Skeletal muscle satellite cell (primary cell): ENCODE measurements at regions not wholly inside any gene's neighbourhood (a gene's known extent, or its start where the extent isn't known, plus 50 kb on each side); places are given as distances from the start of the nearest gene placed in this dataset.
"Not testable (repeated sequence)": the region's sequence is repeated elsewhere in the genome, so short reads cannot be mapped to it uniquely, and the experiment has no call there.

Experiments used
- H3K27me3 ChIP-seq: 2 replicates; pipeline ENCODE4 v1.7.0; 2013; ENCODE audit warnings: low read length; ENCODE audit not compliant: control insufficient read depth, insufficient read depth
- H3K36me3 ChIP-seq: 2 replicates; pipeline ENCODE4 v1.7.0; 2013; ENCODE audit warnings: mild to moderate bottlenecking, control low read depth, low read length; ENCODE audit not compliant: insufficient read depth
- H3K4me1 ChIP-seq: 2 replicates; pipeline ENCODE4 v1.7.0; 2013; ENCODE audit warnings: low read length; ENCODE audit not compliant: control insufficient read depth, insufficient read depth
- H3K4me2 ChIP-seq: 2 replicates; pipeline ENCODE4 v1.7.0; 2013; ENCODE audit warnings: mild to moderate bottlenecking, low read length
- H3K4me3 ChIP-seq: 2 replicates; pipeline ENCODE4 v1.7.0; 2013; ENCODE audit warnings: low read length
- H3K9ac ChIP-seq: 2 replicates; pipeline ENCODE4 v1.7.0; 2013; ENCODE audit warnings: mild to moderate bottlenecking, low read depth, low read length, moderate library complexity
- H3K9me3 ChIP-seq: replicated peaks from 2 replicates; pipeline ENCODE4 v1.7.0; 2013; ENCODE audit warnings: mild to moderate bottlenecking, control low read depth, low read length

DNA sequence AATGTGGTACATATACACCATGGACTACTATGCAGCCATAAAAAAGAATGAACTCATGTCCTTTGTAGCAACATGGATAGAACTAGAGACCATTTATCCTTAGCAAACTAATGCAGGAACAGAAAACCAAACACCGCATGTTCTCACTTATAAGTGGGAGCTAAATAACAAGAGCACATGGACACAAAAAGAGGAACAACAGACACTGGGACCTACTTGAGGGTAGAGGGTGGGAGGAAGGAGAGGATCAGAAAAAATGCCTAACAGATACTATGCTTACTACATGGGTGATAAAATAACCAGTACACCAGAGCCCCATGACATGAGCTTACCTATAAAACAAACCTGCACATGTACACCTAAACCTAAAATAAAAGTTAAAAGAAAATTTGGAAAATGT, 82.0 kb upstream of the ADRB2 start:
- H3K9me3 ChIP-seq, H3K27me3 ChIP-seq, H3K9ac ChIP-seq, H3K36me3 ChIP-seq, H3K4me2 ChIP-seq, H3K4me1 ChIP-seq, H3K4me3 ChIP-seq: not testable (repeated sequence)

GRCh38 chr5:148746826-148747535, 79.4 kb upstream of the ADRB2 start:
- H3K9me3 ChIP-seq: no peaks in the 10 kb centered on the region
- no peaks in the 10 kb centered on the region for H3K36me3 ChIP-seq
- no peaks in the 10 kb centered on the region for H3K27me3 ChIP-seq
- no peak overlapping the region for H3K4me2 ChIP-seq
- no peak overlapping the region for H3K4me3 ChIP-seq
- no peak overlapping the region for H3K9ac ChIP-seq
- no peaks in the 10 kb centered on the region for H3K4me1 ChIP-seq

- no peaks in the 10 kb centered on the region for H3K27me3 ChIP-seq
- no peaks in the 10 kb centered on the region for H3K9me3 ChIP-seq
- no peak overlapping the region for H3K9ac ChIP-seq
- no peak overlapping the region for H3K4me3 ChIP-seq
- no peak overlapping the region for H3K4me2 ChIP-seq
- H3K36me3 ChIP-seq: no peaks in the 10 kb centered on the region
- no peaks in the 10 kb centered on the region for H3K4me1 ChIP-seq
Measured at GRCh38 chr5:148747536-148747906, 78.9 kb upstream of the ADRB2 start.

DNA sequence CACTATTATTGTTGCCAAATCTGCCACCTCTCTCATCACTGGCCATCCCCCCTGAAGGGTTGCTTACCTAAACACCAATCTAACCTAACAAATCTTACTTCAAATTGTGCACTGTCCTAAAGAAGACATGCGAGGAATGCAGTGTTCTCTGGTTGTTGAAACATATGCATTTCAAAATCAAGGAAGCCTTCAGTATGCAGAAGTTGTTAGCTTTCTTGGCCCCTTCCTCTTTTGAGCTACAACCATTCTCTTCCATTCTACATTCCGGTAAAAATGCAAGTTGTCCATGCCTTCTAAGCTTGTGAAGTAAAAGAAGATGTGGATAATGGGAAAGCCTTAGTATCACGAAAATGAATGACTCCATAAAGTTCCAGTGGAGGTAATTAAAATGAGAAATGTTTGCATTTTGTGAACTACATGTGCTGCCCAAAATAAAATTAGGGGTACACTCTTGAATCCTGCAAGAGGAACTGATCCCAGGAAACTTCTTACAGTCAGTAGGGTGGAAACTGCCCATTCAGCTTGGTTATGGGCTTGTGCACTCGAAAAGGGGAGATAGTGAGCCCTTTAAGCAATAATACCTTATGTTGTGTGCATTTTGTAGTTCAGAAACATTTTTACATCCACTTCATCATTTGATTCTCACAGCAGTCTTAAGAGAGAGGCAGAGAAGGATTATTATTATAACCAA, 77.6 kb upstream of the ADRB2 start:
- H3K4me3 ChIP-seq: no peak overlapping the region

DNA sequence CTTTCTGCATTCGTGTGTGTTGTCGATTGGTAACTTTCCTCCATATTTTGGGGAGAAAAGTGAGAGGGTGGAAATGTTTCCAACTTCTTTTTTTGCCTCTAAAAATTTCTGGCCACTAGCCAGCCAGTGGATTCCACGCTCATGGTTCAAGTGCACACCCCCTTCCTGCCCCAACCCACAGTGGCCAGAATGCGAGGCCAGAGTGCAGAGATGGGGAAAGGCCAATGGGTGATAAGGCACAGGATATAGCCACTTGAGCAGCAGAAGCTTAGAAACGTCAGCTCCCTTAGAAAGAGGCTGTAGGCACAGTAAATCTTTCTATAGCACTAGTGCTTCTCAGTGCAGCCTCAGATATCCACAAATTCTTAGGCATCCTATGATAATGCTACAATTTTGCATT, 75.8 kb upstream of the ADRB2 start:
- Histone ChIP-seq H3K4me1 (no peaks in the 10 kb centered on the region), H3K27me3 (no peaks in the 10 kb centered on the region), H3K9me3 (no peaks in the 10 kb centered on the region), H3K36me3 (no peaks in the 10 kb centered on the region), H3K4me2 (no peak overlapping the region), H3K4me3 (no peak overlapping the region), H3K9ac (no peak overlapping the region)

More for the DNA sequence above, 77.6 kb upstream of the ADRB2 start:
- Histone ChIP-seq H3K9me3 (no peaks in the 10 kb centered on the region), H3K4me2 (no peak overlapping the region), H3K4me1 (no peaks in the 10 kb centered on the region), H3K36me3 (no peaks in the 10 kb centered on the region), H3K9ac (no peak overlapping the region), H3K27me3 (no peaks in the 10 kb centered on the region)

DNA sequence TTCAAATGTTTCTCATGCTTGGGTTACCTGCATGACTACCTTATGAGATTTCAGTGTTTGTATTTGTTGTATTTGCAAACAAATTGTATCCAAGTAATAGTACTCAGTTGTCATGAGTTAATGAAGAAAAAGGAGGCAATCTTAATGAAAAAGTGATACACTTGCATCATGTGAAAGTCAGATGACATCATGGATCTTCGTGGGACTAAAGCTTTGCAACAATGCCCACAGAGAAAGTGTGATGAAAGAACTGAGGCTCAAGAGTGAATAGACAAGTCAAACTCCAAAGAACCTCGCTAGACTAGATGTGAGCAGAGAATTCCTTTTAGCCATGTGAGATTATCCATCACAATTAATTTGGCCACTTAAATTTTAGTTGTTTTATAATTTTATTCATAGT, 75.4 kb upstream of the ADRB2 start:
- H3K9ac ChIP-seq: no peak overlapping the region
- no peaks in the 10 kb centered on the region for H3K4me1 ChIP-seq
- H3K9me3 ChIP-seq: peaks cover 2% of the 10 kb centered on the region
- no peaks in the 10 kb centered on the region for H3K27me3 ChIP-seq
- no peaks in the 10 kb centered on the region for H3K36me3 ChIP-seq
- no peak overlapping the region for H3K4me2 ChIP-seq
- H3K4me3 ChIP-seq: no peak overlapping the region

DNA sequence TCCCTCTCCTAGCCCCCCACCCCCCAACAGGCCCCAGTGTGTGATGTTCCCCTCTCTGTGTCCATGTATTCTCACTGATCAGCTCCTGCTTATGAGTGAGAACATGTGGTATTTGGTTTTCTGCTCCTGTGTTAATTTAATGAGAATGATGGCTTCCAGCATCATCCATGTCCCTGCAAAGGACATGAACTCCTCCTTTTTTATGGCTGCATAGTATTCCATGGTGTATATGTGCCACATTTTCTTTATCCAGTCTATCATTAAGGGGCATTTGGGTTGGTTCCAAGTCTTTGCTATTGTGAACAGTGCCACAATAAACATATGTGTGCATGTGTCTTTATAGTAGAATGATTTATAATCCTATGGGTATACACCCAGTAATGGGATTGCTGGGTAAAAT, 74.0 kb upstream of the ADRB2 start:
- not testable (repeated sequence) for H3K9me3 ChIP-seq, H3K27me3 ChIP-seq, H3K4me2 ChIP-seq

GRCh38 chr5:148759101-148759500, 67.3 kb upstream of the ADRB2 start:
- no peaks in the 10 kb centered on the region for H3K36me3 ChIP-seq
- H3K9ac ChIP-seq: no peak overlapping the region
- H3K9me3 ChIP-seq: peaks cover 4% of the 10 kb centered on the region
- no peak overlapping the region for H3K4me3 ChIP-seq
- H3K4me1 ChIP-seq: no peaks in the 10 kb centered on the region
- no peak overlapping the region for H3K4me2 ChIP-seq
- no peaks in the 10 kb centered on the region for H3K27me3 ChIP-seq

More for the DNA sequence above, 74.0 kb upstream of the ADRB2 start:
- H3K36me3 ChIP-seq, H3K4me3 ChIP-seq, H3K9ac ChIP-seq, H3K4me1 ChIP-seq: not testable (repeated sequence)

DNA sequence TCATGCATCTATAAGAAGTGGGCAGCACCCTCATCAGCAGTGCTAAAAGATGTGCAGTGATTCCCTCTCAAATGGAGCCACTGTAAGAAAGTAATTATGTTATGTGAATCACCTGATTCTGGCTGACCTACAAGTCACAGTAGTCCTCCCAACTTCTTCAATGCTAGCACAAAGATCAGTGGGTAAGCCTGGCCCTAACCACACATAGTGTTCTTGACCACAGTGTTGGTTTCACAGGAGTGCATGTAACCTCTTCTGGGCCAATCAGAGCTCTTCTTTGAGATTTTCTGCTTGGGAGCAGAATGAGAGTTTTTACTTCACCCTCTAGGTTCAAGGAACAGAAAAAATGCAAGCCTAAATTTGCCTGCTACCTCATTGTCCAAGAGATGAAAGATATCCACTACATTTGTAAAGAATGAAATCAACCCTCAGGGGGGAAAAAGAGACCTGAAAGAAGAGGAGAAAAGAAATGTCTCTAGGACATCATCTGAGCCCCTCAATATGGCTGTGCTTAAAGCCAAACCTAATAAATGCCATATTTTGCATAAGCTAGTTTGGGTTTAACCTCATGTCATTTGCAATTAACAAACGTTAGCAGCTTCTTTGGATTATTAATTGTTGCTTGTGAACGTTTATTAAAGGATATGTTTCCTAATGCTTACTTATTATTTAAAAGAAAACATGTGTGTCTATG, 65.3 kb upstream of the ADRB2 start:
- no peak overlapping the region for H3K4me3 ChIP-seq
- peaks cover 2% of the 10 kb centered on the region for H3K4me1 ChIP-seq
- peaks cover 1% of the 10 kb centered on the region for H3K9me3 ChIP-seq
- no peaks in the 10 kb centered on the region for H3K27me3 ChIP-seq
- H3K36me3 ChIP-seq: no peaks in the 10 kb centered on the region
- no peak overlapping the region for H3K4me2 ChIP-seq
- no peak overlapping the region for H3K9ac ChIP-seq

- H3K4me2 ChIP-seq: no peak overlapping the region
- H3K4me1 ChIP-seq: peaks cover 8% of the 10 kb centered on the region
- no peak overlapping the region for H3K9ac ChIP-seq
- no peaks in the 10 kb centered on the region for H3K36me3 ChIP-seq
- no peak overlapping the region for H3K4me3 ChIP-seq
- H3K9me3 ChIP-seq: no peaks in the 10 kb centered on the region
- no peaks in the 10 kb centered on the region for H3K27me3 ChIP-seq
Measured at GRCh38 chr5:148763996-148764395, 62.4 kb upstream of the ADRB2 start.

DNA sequence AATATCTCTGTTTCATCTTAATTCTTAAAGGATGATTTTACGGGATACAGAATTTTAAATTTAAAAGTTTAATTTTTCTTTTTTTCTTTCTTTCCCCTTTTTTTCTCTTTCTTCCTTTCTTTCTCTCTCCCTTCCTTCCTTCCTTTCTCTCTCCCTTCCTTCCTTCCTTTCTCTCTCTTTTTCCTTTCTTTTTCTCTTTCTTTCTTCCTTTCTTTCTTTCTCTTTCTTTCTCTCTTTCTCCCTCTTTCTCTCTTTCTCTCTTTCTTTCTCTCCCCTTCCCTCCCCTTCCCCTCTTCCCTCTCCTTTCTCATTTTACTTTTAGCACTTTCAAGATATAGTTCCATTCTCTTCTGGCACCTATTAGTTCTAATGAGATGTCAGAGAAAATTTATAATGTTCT, 61.4 kb upstream of the ADRB2 start:
- peaks cover 8% of the 10 kb centered on the region for H3K4me1 ChIP-seq
- no peak overlapping the region for H3K4me3 ChIP-seq
- H3K4me2 ChIP-seq: no peak overlapping the region
- H3K36me3 ChIP-seq: no peaks in the 10 kb centered on the region
- H3K9me3 ChIP-seq: no peaks in the 10 kb centered on the region
- H3K9ac ChIP-seq: no peak overlapping the region
- no peaks in the 10 kb centered on the region for H3K27me3 ChIP-seq
